IPS DF 4.7 (cell line): ENCODE measurements at regions not wholly inside any gene's neighbourhood (a gene's known extent, or its start where the extent isn't known, plus 50 kb on each side); places are given as distances from the start of the nearest gene placed in this dataset.
"Not testable (repeated sequence)": the region's sequence is repeated elsewhere in the genome, so short reads cannot be mapped to it uniquely, and the experiment has no call there.

Source experiments
- DNase-seq: peaks from one replicate; pipeline ENCODE4 v3.0.0-alpha.2; 2013; ENCODE audit warnings: low spot score; ENCODE audit errors: extremely low read depth

- no peak for DNase-seq
These were observed 211.8 kb downstream of the BMP4 start for GRCh38 chr14:53744857-53745256.

- no peak for DNase-seq
These were observed 213.3 kb downstream of the BMP4 start for GRCh38 chr14:53743371-53743770.

- peak; percentile 19 for DNase-seq
These were observed 214.4 kb downstream of the BMP4 start for GRCh38 chr14:53742233-53742620.

GRCh38 chr14:53741479-53742232, 215.0 kb downstream of the BMP4 start:
- no peak for DNase-seq

GRCh38 chr14:53740570-53740969, 216.1 kb downstream of the BMP4 start:
- no peak for DNase-seq

- no peak for DNase-seq
These were observed 220.7 kb downstream of the BMP4 start for GRCh38 chr14:53735916-53736315.

- no peak for DNase-seq
These were observed 233.4 kb downstream of the BMP4 start for GRCh38 chr14:53723221-53723620.

GRCh38 chr14:53719536-53719935, 237.1 kb downstream of the BMP4 start:
- no peak for DNase-seq

- no peak for DNase-seq
These were observed 240.0 kb downstream of the BMP4 start for GRCh38 chr14:53716578-53716977.

GRCh38 chr14:53715193-53715721, 241.4 kb downstream of the BMP4 start:
- no peak for DNase-seq

- DNase-seq, result no peak
These were observed 242.0 kb downstream of the BMP4 start for GRCh38 chr14:53714495-53715192.

- DNase-seq, result not testable (repeated sequence)
These were observed 243.7 kb downstream of the BMP4 start for GRCh38 chr14:53712901-53713300.

GRCh38 chr14:53711205-53711604, 245.4 kb downstream of the BMP4 start:
- no peak for DNase-seq

GRCh38 chr14:53710615-53711014, 246.0 kb downstream of the BMP4 start:
- no peak for DNase-seq

GRCh38 chr14:53709381-53709780, 247.2 kb downstream of the BMP4 start:
- no peak for DNase-seq

- no peak for DNase-seq
These were observed 253.2 kb downstream of the BMP4 start for GRCh38 chr14:53703457-53703856.

GRCh38 chr14:53701108-53701875, 255.3 kb downstream of the BMP4 start:
- DNase-seq, result no peak

- DNase-seq, result no peak
These were observed 260.2 kb downstream of the BMP4 start for GRCh38 chr14:53696217-53696965.

- DNase-seq, result no peak
These were observed 260.9 kb downstream of the BMP4 start for GRCh38 chr14:53695692-53696214.

- no peak for DNase-seq
These were observed 263.7 kb downstream of the BMP4 start for GRCh38 chr14:53692885-53693284.

GRCh38 chr14:53692451-53692850, 264.2 kb downstream of the BMP4 start:
- no peak for DNase-seq
